Smooth muscle cell (in vitro differentiated cells): ENCODE measurements at regions not wholly inside any gene's neighbourhood (a gene's known extent, or its start where the extent isn't known, plus 50 kb on each side); places are given as distances from the start of the nearest gene placed in this dataset.

Source experiments
- DNase-seq: peaks from one replicate; lab custom pipeline; 2025; ENCODE audit not compliant: unreplicated experiment; lab: John Stamatoyannopoulos, UW
- H2AFZ ChIP-seq: fragments of 200-600 bp; sonication (generic); 2 replicates; pipeline ENCODE4 v1.6.0; 2016; ENCODE audit warnings: antibody characterized with exemption, low read depth, mild to moderate bottlenecking
- H3F3A ChIP-seq: fragments of 200-600 bp; sonication (generic); 2 replicates; pipeline ENCODE4 v1.6.0; 2017; ENCODE audit warnings: antibody characterized with exemption, low read depth
- H3K27ac ChIP-seq: fragments of 200-600 bp; sonication (generic); 2 replicates; pipeline ENCODE4 v1.5.1; 2016; ENCODE audit warnings: low read depth, mild to moderate bottlenecking
- H3K27me3 ChIP-seq: fragments of 200-600 bp; sonication (generic); 2 replicates; pipeline ENCODE4 v1.6.1; 2016; ENCODE audit warnings: low read depth, mild to moderate bottlenecking
- H3K36me3 ChIP-seq: fragments of 200-600 bp; sonication (generic); 2 replicates; pipeline ENCODE4 v1.5.1; 2016; ENCODE audit warnings: low read depth
- H3K4me1 ChIP-seq: fragments of 200-600 bp; sonication (generic); 2 replicates; pipeline ENCODE4 v1.5.1; 2016; ENCODE audit warnings: low read depth
- H3K4me2 ChIP-seq: fragments of 200-600 bp; sonication (generic); 2 replicates; pipeline ENCODE4 v1.6.0; 2016; ENCODE audit warnings: mild to moderate bottlenecking
- H3K4me3 ChIP-seq: fragments of 200-600 bp; sonication (generic); 2 replicates; pipeline ENCODE4 v1.5.1; 2016; ENCODE audit warnings: mild to moderate bottlenecking
- H3K79me2 ChIP-seq: fragments of 200-600 bp; sonication (generic); 2 replicates; pipeline ENCODE4 v1.6.0; 2016; ENCODE audit warnings: low read depth, mild to moderate bottlenecking
- H3K9ac ChIP-seq: fragments of 200-600 bp; sonication (generic); 2 replicates; pipeline ENCODE4 v1.6.0; 2016; ENCODE audit warnings: low read depth
- H3K9me3 ChIP-seq: fragments of 200-600 bp; sonication (generic); replicated peaks from 2 replicates; pipeline ENCODE4 v1.5.1; 2016; ENCODE audit warnings: low read depth
- H4K20me1 ChIP-seq: fragments of 200-600 bp; sonication (generic); 2 replicates; pipeline ENCODE4 v1.6.0; 2016; ENCODE audit warnings: low read depth
- WGBS: methylation state at CpG from one replicate; pipeline ENCODE4 v1.1.7; 2016; ENCODE audit warnings: low lambda C conversion rate; 5-methylcytosine and 5-hydroxymethylcytosine counted together
- TF ChIP-seq, protein P1 (sequence below): fragments of 200-600 bp; sonication (generic); IDR thresholded peaks from 2 replicates; pipeline ENCODE4 v1.5.1; 2017; ENCODE audit warnings: borderline replicate concordance, mild to moderate bottlenecking, antibody characterized with exemption; ENCODE audit not compliant: insufficient read depth, poor library complexity, severe bottlenecking

DNA sequence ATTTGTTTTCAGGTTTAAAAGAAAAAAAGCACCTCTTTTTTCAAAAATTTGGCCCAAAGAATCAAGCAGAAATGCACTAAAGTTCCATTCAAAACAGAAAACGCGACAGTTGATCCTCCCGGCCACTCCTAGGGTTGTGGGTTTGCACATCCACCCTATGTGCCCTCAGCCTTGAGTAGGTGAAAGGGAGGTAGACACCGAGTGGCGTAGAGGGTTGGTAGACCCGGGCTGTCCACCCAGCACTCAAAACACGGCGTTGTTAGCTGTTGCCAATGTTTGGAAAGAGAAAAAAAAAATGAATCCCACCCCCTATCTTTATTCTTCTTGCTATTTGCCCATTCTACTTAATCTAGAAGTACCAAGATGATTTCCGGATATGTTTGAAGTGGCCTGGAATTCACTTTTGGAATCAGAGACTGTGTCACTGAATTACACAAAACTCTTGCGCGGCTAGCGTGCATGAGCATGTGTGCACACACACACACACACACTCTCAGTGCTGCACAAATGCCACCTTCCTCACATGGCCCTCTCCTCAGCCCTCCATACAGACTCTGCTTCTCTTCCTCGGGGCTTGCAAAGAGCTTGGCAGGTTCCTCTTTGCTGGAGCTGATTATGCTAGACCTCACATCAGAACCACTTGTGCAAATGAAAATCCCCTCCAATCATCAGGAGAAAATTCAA, 110.2 kb upstream of the HAND1 start:
- no peaks in the 10 kb centered on the region for H3K9me3 ChIP-seq
- no peaks in the 10 kb centered on the region for H3K79me2 ChIP-seq
- 93% methylated on average over 13 of the region's 13 CpGs for WGBS
- no peak for DNase-seq
- H3K9ac ChIP-seq: no peak overlapping the region
- H3K36me3 ChIP-seq: no peaks in the 10 kb centered on the region
- no peaks in the 10 kb centered on the region for H3K27me3 ChIP-seq
- H3K27ac ChIP-seq: no peak overlapping the region
- H3K4me2 ChIP-seq: no peak overlapping the region
- H3K4me3 ChIP-seq: no peak overlapping the region
- TF ChIP-seq, protein P1, sequence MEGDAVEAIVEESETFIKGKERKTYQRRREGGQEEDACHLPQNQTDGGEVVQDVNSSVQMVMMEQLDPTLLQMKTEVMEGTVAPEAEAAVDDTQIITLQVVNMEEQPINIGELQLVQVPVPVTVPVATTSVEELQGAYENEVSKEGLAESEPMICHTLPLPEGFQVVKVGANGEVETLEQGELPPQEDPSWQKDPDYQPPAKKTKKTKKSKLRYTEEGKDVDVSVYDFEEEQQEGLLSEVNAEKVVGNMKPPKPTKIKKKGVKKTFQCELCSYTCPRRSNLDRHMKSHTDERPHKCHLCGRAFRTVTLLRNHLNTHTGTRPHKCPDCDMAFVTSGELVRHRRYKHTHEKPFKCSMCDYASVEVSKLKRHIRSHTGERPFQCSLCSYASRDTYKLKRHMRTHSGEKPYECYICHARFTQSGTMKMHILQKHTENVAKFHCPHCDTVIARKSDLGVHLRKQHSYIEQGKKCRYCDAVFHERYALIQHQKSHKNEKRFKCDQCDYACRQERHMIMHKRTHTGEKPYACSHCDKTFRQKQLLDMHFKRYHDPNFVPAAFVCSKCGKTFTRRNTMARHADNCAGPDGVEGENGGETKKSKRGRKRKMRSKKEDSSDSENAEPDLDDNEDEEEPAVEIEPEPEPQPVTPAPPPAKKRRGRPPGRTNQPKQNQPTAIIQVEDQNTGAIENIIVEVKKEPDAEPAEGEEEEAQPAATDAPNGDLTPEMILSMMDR: no peak
- peaks cover 4% of the 10 kb centered on the region for H3K4me1 ChIP-seq
- no peaks in the 10 kb centered on the region for H4K20me1 ChIP-seq
- no peak overlapping the region for H2AFZ ChIP-seq
- peaks cover 17% of the 10 kb centered on the region for H3F3A ChIP-seq

- no peaks in the 10 kb centered on the region for H3K9me3 ChIP-seq
- H3F3A ChIP-seq: peaks cover 13% of the 10 kb centered on the region
- no peak overlapping the region for H3K27ac ChIP-seq
- TF ChIP-seq, protein P1: no peak
- no peaks in the 10 kb centered on the region for H3K36me3 ChIP-seq
- peak overlapping the region; percentile 51 for H3K4me2 ChIP-seq
- H4K20me1 ChIP-seq: no peaks in the 10 kb centered on the region
- no peak overlapping the region for H3K9ac ChIP-seq
- H3K27me3 ChIP-seq: no peaks in the 10 kb centered on the region
- H3K79me2 ChIP-seq: no peaks in the 10 kb centered on the region
- 45% methylated on average over 10 of the region's 10 CpGs for WGBS
- H3K4me3 ChIP-seq: no peak overlapping the region
- no peak for DNase-seq
- no peaks in the 10 kb centered on the region for H3K4me1 ChIP-seq
- peak overlapping the region; percentile 45 for H2AFZ ChIP-seq
Measured at GRCh38 chr5:154587123-154588026, 109.3 kb upstream of the HAND1 start.

- Histone ChIP-seq H3K4me3 (no peak overlapping the region), H3K9ac (no peak overlapping the region), H3K36me3 (no peaks in the 10 kb centered on the region), H3K27ac (no peak overlapping the region), H3K9me3 (no peaks in the 10 kb centered on the region), H2AFZ (no peak overlapping the region), H3K4me2 (peak overlapping the region; percentile 41), H4K20me1 (no peaks in the 10 kb centered on the region), H3K4me1 (no peaks in the 10 kb centered on the region), H3K79me2 (no peaks in the 10 kb centered on the region), H3K27me3 (no peaks in the 10 kb centered on the region), H3F3A (peaks cover 13% of the 10 kb centered on the region)
- TF ChIP-seq, protein P1: no peak
- WGBS: 44% methylated on average over 12 of the region's 12 CpGs
- no peak for DNase-seq
Measured at GRCh38 chr5:154583671-154584177, 105.7 kb upstream of the HAND1 start.
